NCI-H187 (cell line): ENCODE measurements at regions not wholly inside any gene's neighbourhood (a gene's known extent, or its start where the extent isn't known, plus 50 kb on each side); places are given as distances from the start of the nearest gene placed in this dataset.

Experiments
- DNase-seq, 2 experiments: peaks; one replicate each; lab custom pipeline; 2025; lab: John Stamatoyannopoulos, UW

GRCh38 chr6:113642001-113642713, 215.0 kb upstream of the MARCKS start:
- DNase-seq: no peak

- peak; percentile 57 to 91 for DNase-seq
These were observed 214.3 kb upstream of the MARCKS start for GRCh38 chr6:113642714-113643406.

- no peak for DNase-seq
These were observed 213.8 kb upstream of the MARCKS start for GRCh38 chr6:113643407-113643770.

- no peak for DNase-seq
These were observed 212.1 kb upstream of the MARCKS start for GRCh38 chr6:113644861-113645575.

- no peak for DNase-seq
These were observed 211.6 kb upstream of the MARCKS start for GRCh38 chr6:113645576-113645970.

- DNase-seq: no peak
These were observed 211.2 kb upstream of the MARCKS start for GRCh38 chr6:113645986-113646385.

- no peak for DNase-seq
These were observed 210.4 kb upstream of the MARCKS start for GRCh38 chr6:113646701-113647100.

- DNase-seq: no peak
These were observed 209.8 kb upstream of the MARCKS start for GRCh38 chr6:113647143-113647889.

GRCh38 chr6:113648698-113649097, 208.4 kb upstream of the MARCKS start:
- no peak for DNase-seq

GRCh38 chr6:113649276-113649675, 207.9 kb upstream of the MARCKS start:
- no peak for DNase-seq

GRCh38 chr6:113649880-113650609, 207.1 kb upstream of the MARCKS start:
- no peak for DNase-seq

- no peak for DNase-seq
These were observed 206.6 kb upstream of the MARCKS start for GRCh38 chr6:113650610-113650979.

- no peak for DNase-seq
These were observed 206.0 kb upstream of the MARCKS start for GRCh38 chr6:113651120-113651519.

- DNase-seq: no peak
These were observed 205.2 kb upstream of the MARCKS start for GRCh38 chr6:113651920-113652319.

- DNase-seq: no peak
These were observed 203.9 kb upstream of the MARCKS start for GRCh38 chr6:113653275-113653674.

- DNase-seq: no peak
These were observed 202.7 kb upstream of the MARCKS start for GRCh38 chr6:113654396-113654795.

- no peak for DNase-seq
These were observed 201.4 kb upstream of the MARCKS start for GRCh38 chr6:113655761-113656160.

- DNase-seq: no peak
These were observed 197.3 kb upstream of the MARCKS start for GRCh38 chr6:113659762-113660404.

- no peak for DNase-seq
These were observed 196.3 kb upstream of the MARCKS start for GRCh38 chr6:113660819-113661218.

GRCh38 chr6:113662093-113662665, 195.0 kb upstream of the MARCKS start:
- no peak for DNase-seq
